ENCODE measurements at regions not wholly inside any gene's neighbourhood (a gene's known extent, or its start where the extent isn't known, plus 50 kb on each side); places are given as distances from the start of the nearest gene placed in this dataset.

DNA sequence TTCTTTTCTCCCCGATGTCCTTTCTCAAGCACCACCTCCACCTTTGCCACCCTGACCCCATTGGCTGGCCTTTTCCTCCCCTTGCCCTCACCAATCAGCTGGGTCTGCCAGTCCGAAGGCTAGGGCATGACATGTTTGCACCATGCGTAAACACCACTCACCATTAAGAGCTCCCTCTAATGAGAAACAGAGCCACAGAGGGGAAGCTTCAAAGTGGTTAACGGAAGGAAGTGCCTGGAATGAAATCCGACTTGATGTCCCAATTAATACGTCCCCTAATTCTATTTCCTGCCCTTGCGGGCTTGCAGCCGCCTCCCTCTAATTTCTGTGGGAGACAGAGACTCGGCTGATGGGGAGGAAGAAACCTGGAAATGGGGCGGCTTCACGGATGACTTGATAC is 318.5 kb upstream of the TBX3 start:
- Histone ChIP-seq H3K4me3 (no peak overlapping the region), H3K36me3 (ENCODE audit: insufficient read depth in 1 of 2, low read depth in 1 of 2) (no peaks in the 10 kb centered on the region), H3K27ac (no peak overlapping the region), H3K4me1 (no peaks in the 10 kb centered on the region), H3K9me3 (no peaks in the 10 kb centered on the region), H3K27me3 (ENCODE audit: insufficient read depth in 3 of 3, low read length in 2 of 3) (peaks cover 0 to 1% (median 0%) of the 10 kb centered on the region in 3 donors)
- 75 to 83% (median 79%) methylated on average over 11 of the region's 11 CpGs for WGBS, 3 donors
- intact Hi-C loops (cut with DNase I) = no loop called here
- no peak for ATAC-seq
- DNase-seq = no peak
- TF ChIP-seq, protein P1, sequence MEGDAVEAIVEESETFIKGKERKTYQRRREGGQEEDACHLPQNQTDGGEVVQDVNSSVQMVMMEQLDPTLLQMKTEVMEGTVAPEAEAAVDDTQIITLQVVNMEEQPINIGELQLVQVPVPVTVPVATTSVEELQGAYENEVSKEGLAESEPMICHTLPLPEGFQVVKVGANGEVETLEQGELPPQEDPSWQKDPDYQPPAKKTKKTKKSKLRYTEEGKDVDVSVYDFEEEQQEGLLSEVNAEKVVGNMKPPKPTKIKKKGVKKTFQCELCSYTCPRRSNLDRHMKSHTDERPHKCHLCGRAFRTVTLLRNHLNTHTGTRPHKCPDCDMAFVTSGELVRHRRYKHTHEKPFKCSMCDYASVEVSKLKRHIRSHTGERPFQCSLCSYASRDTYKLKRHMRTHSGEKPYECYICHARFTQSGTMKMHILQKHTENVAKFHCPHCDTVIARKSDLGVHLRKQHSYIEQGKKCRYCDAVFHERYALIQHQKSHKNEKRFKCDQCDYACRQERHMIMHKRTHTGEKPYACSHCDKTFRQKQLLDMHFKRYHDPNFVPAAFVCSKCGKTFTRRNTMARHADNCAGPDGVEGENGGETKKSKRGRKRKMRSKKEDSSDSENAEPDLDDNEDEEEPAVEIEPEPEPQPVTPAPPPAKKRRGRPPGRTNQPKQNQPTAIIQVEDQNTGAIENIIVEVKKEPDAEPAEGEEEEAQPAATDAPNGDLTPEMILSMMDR (IDR thresholded peaks at IDR 0.05) = no peak

DNA sequence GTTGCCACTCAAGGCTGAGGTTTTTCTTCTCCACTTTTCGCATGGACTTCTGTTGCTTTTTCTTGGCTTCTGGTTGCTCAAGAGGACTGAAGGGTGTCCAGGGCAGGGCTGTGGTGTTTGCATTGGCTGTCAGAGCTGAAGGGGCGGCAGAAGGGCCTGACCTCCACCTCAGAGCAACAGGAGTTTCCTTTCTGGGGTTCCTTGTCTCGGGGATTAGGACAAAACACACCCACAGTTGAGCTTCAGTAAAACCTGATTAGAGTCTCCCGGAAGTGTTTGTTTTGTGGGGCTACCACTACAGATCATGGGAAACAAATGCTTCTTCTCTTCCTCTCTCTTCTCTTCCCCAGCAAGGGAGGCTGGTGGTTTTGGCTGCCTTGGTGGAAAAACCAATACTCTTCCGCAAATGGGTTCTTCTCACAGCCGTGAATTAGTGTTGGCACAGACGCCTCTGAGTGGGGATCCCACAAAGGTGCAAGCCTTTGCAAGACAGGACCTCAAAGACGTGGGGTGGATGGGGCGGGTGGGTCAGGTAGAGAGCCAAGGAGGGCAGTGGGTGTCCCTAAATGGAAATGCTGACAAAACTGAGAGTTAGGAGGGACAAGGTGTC is 317.7 kb upstream of the TBX3 start:
- Histone ChIP-seq H3K27me3 (ENCODE audit: insufficient read depth in 3 of 3, low read length in 2 of 3) (peaks cover 0 to 1% (median 0%) of the 10 kb centered on the region in 3 donors), H3K4me1 (no peaks in the 10 kb centered on the region), H3K36me3 (ENCODE audit: insufficient read depth in 1 of 2, low read depth in 1 of 2) (no peaks in the 10 kb centered on the region), H3K4me3 (no peak overlapping the region), H3K9me3 (no peaks in the 10 kb centered on the region), H3K27ac (no peak overlapping the region)
- TF ChIP-seq, protein P1 (IDR thresholded peaks at IDR 0.05) = no peak
- intact Hi-C loops (cut with DNase I) = no loop called here
- DNase-seq (no peak), ATAC-seq (no peak)
- 85 to 87% (median 87%) methylated on average over 9 of the region's 9 CpGs for WGBS, 3 donors

DNA sequence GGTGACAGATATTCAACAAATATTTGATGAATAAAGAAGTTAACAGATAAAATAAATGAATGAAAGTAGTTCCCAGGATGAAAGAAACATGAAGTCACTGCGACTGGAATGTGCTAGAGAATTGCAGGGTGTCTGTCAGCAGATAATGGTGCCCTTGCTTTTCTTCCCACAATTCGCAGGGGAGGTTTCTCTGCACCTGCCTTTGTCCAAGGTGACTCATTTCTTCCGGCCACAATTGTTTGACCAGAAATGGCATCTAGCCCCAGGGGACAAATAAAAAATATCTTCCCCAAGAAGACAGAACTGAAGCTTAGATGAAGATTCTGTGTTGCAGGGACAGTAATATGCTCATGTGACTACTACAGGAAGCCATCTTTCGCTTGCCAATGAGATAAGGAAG is 316.1 kb upstream of the TBX3 start:
- intact Hi-C loops (cut with DNase I) = no loop called here

DNA sequence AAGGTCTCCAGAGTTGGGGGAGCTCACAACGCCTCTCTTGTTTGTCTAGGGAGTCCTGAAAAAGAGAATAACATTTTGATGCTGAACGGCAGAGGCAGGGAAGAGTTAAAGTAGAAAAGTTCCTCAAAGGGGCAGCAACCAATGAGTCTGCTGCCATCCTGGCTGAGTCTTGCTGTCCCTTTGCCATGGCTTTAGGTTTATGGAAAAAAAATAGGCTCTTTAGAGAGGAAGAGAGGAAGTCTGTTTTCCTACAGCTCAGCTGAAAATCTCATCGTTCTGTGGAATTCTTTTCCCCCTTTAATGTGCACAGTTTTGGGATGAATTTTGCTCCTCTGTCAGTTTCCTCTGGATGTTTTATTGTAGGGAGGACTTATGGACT is 314.8 kb upstream of the TBX3 start:
- TF ChIP-seq, protein P1 (IDR thresholded peaks at IDR 0.05) = no peak
- WGBS, 3 donors = 28 to 36% (median 35%) methylated on average over 3 of the region's 3 CpGs
- Histone ChIP-seq H3K27ac (no peak overlapping the region), H3K36me3 (ENCODE audit: insufficient read depth in 1 of 2, low read depth in 1 of 2) (no peaks in the 10 kb centered on the region), H3K27me3 (ENCODE audit: insufficient read depth in 3 of 3, low read length in 2 of 3) (peaks cover 0 to 1% (median 0%) of the 10 kb centered on the region in 3 donors), H3K4me3 (no peak overlapping the region), H3K9me3 (no peaks in the 10 kb centered on the region), H3K4me1 (no peaks in the 10 kb centered on the region)
- intact Hi-C loops (cut with DNase I) = no loop called here
- DNase-seq = no peak
- ATAC-seq = no peak

More for the DNA sequence above, 316.1 kb upstream of the TBX3 start:
- H3K9me3 ChIP-seq = no peaks in the 10 kb centered on the region
- no peaks in the 10 kb centered on the region for H3K36me3 ChIP-seq (ENCODE audit: insufficient read depth in 1 of 2, low read depth in 1 of 2)
- no peak overlapping the region for H3K27ac ChIP-seq
- no peak overlapping the region for H3K4me3 ChIP-seq
- DNase-seq = no peak
- no peak for ATAC-seq
- peaks cover 0 to 1% (median 0%) of the 10 kb centered on the region in 3 donors for H3K27me3 ChIP-seq (ENCODE audit: insufficient read depth in 3 of 3, low read length in 2 of 3)
- no peaks in the 10 kb centered on the region for H3K4me1 ChIP-seq
- TF ChIP-seq, protein P1 (IDR thresholded peaks at IDR 0.05) = no peak
- 60 to 69% (median 62%) methylated on average over 4 of the region's 4 CpGs for WGBS, 3 donors

Measured in psoas muscle (tissue), 7 donors.